SK-N-SH treated with all-trans-retinoic acid at 6 μM for 48 hours (cell line): ENCODE measurements at regions not wholly inside any gene's neighbourhood (a gene's known extent, or its start where the extent isn't known, plus 50 kb on each side); places are given as distances from the start of the nearest gene placed in this dataset.

ENCODE experiments used
- ARNTL ChIP-seq: fragments of 450-650 bp; formaldehyde crosslinking; IDR thresholded peaks from 2 replicates; pipeline ENCODE4 v1.5.0; 2020; ENCODE audit warnings: low read depth, mild to moderate bottlenecking, moderate library complexity, borderline replicate concordance
- BACH2 ChIP-seq: fragments of 250-450 bp; sonication (Bioruptor Pico); IDR thresholded peaks from 2 replicates; pipeline ENCODE4 v1.9.0; 2021; ENCODE audit warnings: mild to moderate bottlenecking, borderline replicate concordance
- CSDC2 ChIP-seq: fragments of 250-450 bp; sonication (Bioruptor Pico); IDR thresholded peaks from 2 replicates; pipeline ENCODE4 v1.5.0; 2020; ENCODE audit warnings: mild to moderate bottlenecking, moderate library complexity
- GLIS3 ChIP-seq: fragments of 250-450 bp; sonication (Bioruptor Pico); IDR thresholded peaks from 2 replicates; pipeline ENCODE4 v1.5.0; 2020; ENCODE audit warnings: mild to moderate bottlenecking, moderate library complexity
- ISL1 ChIP-seq: fragments of 250-450 bp; sonication (Bioruptor Pico); IDR thresholded peaks from 2 replicates; pipeline ENCODE4 v2.1.2; 2022; ENCODE audit warnings: mild to moderate bottlenecking, moderate library complexity
- SNAI2 ChIP-seq: fragments of 250-450 bp; sonication (Bioruptor Pico); IDR thresholded peaks from 2 replicates; pipeline ENCODE4 v1.5.0; 2020; ENCODE audit warnings: mild to moderate bottlenecking, moderate library complexity
- TOX ChIP-seq: fragments of 250-450 bp; sonication (Bioruptor Pico); IDR thresholded peaks from 2 replicates; pipeline ENCODE4 v1.8.0; 2021; ENCODE audit warnings: mild to moderate bottlenecking, moderate library complexity, borderline replicate concordance
- ZFP30 ChIP-seq: fragments of 450-650 bp; formaldehyde crosslinking; IDR thresholded peaks from 2 replicates; pipeline ENCODE4 v1.5.0; 2022; ENCODE audit warnings: mild to moderate bottlenecking, moderate library complexity
- ZNF565 ChIP-seq: fragments of 450-650 bp; formaldehyde crosslinking; conservative IDR thresholded peaks from 2 replicates; pipeline ENCODE4 v1.5.0; 2020; ENCODE audit warnings: low read depth, mild to moderate bottlenecking, moderate library complexity
- TF ChIP-seq, protein P1 (sequence below): fragments of 250-450 bp; sonication (Bioruptor Pico); IDR thresholded peaks from 2 replicates; pipeline ENCODE4 v1.8.0; 2020; ENCODE audit warnings: mild to moderate bottlenecking, moderate library complexity, borderline replicate concordance
- TF ChIP-seq, protein P2 (sequence below): fragments of 250-450 bp; sonication (Bioruptor Pico); IDR thresholded peaks from 2 replicates; pipeline ENCODE4 v1.5.1; 2020; ENCODE audit warnings: low read depth, mild to moderate bottlenecking, moderate library complexity
- TF ChIP-seq, protein P3 (sequence below): fragments of 250-450 bp; sonication (Bioruptor Pico); IDR thresholded peaks from 2 replicates; pipeline ENCODE4 v1.8.0; 2021; ENCODE audit warnings: low read depth, mild to moderate bottlenecking, moderate library complexity, borderline replicate concordance
- TF ChIP-seq, protein P4 (sequence below): fragments of 250-450 bp; sonication (Bioruptor Pico); IDR thresholded peaks from 2 replicates; pipeline ENCODE4 v1.5.0; 2020; ENCODE audit warnings: mild to moderate bottlenecking, moderate library complexity

DNA sequence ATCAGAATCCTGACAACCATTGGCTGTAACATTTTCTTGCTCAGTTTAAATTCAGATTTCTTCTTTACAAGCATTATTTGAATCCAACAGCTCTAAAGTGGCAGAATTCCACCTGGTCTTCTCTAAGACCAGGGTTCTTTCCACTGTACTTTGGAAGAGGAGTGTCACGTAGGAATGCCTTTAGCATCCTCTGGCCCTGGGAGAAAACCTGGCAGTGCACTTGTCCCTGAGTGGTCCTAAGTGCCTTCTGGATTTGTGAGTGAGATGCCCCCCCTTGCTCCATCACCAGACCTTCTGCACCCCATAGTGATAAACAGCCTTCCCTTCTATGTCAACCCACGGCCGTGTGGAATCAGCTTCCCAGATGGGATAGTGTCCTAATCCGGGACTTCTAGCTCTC, 57.1 kb upstream of the NHLH2 start:
- TF ChIP-seq SNAI2 (no peak), BACH2 (CRISPR knock-in tag) (no peak), ARNTL (no peak), GLIS3 (no peak), ZNF565 (CRISPR knock-in tag) (no peak), TOX (CRISPR knock-in tag) (no peak), ISL1 (CRISPR knock-in tag) (no peak), CSDC2 (CRISPR knock-in tag) (no peak), ZFP30 (CRISPR knock-in tag) (no peak)
- TF ChIP-seq, protein P1, sequence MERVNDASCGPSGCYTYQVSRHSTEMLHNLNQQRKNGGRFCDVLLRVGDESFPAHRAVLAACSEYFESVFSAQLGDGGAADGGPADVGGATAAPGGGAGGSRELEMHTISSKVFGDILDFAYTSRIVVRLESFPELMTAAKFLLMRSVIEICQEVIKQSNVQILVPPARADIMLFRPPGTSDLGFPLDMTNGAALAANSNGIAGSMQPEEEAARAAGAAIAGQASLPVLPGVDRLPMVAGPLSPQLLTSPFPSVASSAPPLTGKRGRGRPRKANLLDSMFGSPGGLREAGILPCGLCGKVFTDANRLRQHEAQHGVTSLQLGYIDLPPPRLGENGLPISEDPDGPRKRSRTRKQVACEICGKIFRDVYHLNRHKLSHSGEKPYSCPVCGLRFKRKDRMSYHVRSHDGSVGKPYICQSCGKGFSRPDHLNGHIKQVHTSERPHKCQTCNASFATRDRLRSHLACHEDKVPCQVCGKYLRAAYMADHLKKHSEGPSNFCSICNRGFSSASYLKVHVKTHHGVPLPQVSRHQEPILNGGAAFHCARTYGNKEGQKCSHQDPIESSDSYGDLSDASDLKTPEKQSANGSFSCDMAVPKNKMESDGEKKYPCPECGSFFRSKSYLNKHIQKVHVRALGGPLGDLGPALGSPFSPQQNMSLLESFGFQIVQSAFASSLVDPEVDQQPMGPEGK (CRISPR knock-in tag) = no peak
- TF ChIP-seq, protein P2, sequence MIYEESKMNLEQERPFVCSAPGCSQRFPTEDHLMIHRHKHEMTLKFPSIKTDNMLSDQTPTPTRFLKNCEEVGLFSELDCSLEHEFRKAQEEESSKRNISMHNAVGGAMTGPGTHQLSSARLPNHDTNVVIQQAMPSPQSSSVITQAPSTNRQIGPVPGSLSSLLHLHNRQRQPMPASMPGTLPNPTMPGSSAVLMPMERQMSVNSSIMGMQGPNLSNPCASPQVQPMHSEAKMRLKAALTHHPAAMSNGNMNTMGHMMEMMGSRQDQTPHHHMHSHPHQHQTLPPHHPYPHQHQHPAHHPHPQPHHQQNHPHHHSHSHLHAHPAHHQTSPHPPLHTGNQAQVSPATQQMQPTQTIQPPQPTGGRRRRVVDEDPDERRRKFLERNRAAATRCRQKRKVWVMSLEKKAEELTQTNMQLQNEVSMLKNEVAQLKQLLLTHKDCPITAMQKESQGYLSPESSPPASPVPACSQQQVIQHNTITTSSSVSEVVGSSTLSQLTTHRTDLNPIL (CRISPR knock-in tag) = no peak
- TF ChIP-seq, protein P3, sequence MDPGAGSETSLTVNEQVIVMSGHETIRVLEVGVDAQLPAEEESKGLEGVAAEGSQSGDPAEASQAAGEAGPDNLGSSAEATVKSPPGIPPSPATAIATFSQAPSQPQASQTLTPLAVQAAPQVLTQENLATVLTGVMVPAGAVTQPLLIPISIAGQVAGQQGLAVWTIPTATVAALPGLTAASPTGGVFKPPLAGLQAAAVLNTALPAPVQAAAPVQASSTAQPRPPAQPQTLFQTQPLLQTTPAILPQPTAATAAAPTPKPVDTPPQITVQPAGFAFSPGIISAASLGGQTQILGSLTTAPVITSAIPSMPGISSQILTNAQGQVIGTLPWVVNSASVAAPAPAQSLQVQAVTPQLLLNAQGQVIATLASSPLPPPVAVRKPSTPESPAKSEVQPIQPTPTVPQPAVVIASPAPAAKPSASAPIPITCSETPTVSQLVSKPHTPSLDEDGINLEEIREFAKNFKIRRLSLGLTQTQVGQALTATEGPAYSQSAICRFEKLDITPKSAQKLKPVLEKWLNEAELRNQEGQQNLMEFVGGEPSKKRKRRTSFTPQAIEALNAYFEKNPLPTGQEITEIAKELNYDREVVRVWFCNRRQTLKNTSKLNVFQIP (CRISPR knock-in tag) = no peak
- TF ChIP-seq, protein P4, sequence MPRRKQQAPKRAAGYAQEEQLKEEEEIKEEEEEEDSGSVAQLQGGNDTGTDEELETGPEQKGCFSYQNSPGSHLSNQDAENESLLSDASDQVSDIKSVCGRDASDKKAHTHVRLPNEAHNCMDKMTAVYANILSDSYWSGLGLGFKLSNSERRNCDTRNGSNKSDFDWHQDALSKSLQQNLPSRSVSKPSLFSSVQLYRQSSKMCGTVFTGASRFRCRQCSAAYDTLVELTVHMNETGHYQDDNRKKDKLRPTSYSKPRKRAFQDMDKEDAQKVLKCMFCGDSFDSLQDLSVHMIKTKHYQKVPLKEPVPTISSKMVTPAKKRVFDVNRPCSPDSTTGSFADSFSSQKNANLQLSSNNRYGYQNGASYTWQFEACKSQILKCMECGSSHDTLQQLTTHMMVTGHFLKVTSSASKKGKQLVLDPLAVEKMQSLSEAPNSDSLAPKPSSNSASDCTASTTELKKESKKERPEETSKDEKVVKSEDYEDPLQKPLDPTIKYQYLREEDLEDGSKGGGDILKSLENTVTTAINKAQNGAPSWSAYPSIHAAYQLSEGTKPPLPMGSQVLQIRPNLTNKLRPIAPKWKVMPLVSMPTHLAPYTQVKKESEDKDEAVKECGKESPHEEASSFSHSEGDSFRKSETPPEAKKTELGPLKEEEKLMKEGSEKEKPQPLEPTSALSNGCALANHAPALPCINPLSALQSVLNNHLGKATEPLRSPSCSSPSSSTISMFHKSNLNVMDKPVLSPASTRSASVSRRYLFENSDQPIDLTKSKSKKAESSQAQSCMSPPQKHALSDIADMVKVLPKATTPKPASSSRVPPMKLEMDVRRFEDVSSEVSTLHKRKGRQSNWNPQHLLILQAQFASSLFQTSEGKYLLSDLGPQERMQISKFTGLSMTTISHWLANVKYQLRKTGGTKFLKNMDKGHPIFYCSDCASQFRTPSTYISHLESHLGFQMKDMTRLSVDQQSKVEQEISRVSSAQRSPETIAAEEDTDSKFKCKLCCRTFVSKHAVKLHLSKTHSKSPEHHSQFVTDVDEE (CRISPR knock-in tag) = no peak
